ENCODE measurements at regions not wholly inside any gene's neighbourhood (a gene's known extent, or its start where the extent isn't known, plus 50 kb on each side); places are given as distances from the start of the nearest gene placed in this dataset.
"Not testable (repeated sequence)": the region's sequence is repeated elsewhere in the genome, so short reads cannot be mapped to it uniquely, and the experiment has no call there.

DNA sequence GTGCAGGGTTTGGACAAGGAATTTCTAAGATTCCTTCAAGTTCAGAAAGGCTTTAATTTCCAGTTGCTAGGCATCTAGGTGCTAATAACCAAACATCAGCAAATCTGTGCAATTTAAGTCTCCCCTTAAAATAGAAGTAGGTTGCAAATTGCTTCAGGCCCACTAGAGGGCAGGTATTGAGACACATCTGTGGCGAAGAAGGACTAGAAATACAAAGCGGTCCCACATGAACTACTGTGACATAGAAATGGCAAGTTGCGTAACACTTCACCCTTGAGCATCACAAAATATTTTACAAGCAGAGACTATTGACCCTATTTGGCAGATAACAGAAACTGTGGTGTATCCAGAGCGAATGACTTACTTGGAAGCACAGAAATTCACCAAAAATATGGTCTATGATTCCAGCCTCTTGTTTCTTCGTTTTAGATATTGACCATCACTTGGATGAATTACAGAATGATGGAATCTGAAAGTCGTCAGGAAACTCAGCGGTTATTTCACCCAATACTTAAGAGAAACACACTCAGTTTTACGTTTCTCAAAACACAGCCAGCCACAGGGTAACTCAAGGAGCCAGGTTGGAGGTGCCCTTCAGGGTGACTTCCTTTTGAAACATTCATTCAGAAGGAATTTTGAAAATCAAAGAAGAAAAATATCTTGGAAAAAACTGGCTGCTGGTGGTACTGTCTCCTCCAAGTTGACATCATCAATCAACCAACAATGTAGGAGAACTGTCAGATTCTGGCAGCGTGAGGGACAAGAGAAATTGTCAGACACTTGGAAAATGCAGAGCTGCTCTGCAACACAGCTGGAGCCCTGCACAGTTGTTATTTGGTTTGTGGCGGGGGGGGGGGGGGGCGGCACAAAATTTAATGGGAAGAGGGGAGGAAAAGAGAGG, 256.3 kb upstream of the MINDY3 start:
- DNase-seq (ENCODE audit: low read depth in 2 of 2), result peak; percentile 61 to 67

GRCh38 chr10:16117305-16117695, 257.0 kb upstream of the MINDY3 start:
- DNase-seq (ENCODE audit: low read depth in 2 of 2), result no peak

- no peak for DNase-seq (ENCODE audit: low read depth in 2 of 2)
Measured at GRCh38 chr10:16119445-16119844, 259.1 kb upstream of the MINDY3 start.

- no peak for DNase-seq (ENCODE audit: low read depth in 2 of 2)
Measured at GRCh38 chr10:16120563-16120962, 260.3 kb upstream of the MINDY3 start.

DNA sequence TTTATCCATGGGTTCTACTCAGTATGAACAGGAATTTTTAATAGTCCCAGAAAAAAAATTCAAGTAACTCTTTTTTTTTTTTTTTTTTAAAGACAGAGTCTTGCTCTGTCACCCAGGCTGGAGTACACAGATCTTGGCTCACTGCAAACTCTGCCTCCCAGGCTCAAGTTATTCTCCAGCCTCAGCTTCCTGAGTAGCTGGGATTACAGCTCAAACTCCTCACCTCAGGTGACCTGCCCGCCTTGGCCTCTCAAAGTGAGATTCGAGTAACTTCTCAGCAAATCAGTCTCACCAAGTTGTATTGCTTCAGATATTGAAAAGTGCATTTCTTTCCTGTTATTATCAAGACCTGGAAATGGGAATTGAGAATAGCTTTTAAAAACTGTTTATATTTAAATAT, 281.2 kb upstream of the MINDY3 start:
- no peak for DNase-seq (ENCODE audit: low read depth in 2 of 2)

DNA sequence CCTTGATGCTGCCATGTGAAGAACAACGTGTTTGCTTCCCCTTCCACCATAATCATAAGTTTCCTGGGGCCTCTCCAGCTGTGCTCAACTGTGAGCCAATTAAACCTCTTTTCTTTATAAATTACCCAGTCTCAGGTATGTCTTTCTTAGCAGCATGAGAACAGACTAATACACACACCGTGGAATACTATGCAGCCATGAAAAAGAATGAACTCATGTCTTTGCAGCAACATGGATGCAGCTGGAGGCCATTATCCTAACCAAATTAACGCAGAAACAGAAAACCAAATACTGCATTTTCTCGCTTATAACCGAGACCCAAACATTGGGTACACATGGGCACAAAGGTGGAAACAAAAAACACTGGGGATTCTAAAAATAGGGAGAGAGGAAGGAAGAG, 286.7 kb upstream of the MINDY3 start:
- DNase-seq (ENCODE audit: low read depth in 2 of 2), result no peak

- no peak for DNase-seq (ENCODE audit: low read depth in 2 of 2)
Measured at GRCh38 chr10:16155834-16156233, 281.0 kb upstream of the PTER start.

DNA sequence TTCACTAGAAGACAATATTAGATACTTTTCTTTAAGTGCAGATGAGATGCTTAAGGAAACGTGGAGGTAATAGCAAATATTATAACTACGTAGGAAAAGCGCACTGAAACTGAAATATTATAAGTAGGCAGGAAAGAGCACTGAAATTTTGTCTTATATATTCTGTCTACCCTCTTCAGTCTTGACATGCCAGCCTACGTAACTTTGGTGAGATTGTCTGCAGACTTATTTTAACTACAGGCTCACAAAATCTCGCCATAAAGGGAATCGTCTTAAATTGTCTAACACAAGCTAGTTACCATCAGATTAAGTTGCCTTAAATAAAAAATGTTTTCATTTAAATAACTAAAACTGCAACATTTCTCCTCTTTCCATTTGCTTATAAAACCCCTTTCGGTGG, 280.1 kb upstream of the PTER start:
- DNase-seq (ENCODE audit: low read depth in 2 of 2), result no peak

DNA sequence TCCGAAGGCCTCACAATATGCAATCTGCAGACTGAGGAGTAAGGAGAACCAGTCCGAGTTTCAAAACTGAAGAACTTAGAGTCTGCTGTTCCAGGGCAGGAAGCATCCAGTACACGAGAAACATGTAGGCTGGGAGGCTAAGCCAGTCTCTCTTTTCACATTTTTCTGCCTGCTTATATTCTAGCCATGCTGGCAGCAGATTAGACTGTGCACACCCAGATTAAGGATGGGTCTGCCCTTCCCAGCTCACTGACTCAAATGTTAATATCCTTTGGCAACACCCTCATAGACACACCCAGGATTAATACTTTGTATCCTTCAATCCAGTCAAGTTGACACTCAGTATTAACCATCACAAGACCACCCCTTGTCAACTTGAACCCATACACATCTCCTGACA, 271.7 kb upstream of the PTER start:
- not testable (repeated sequence) for DNase-seq (ENCODE audit: low read depth in 2 of 2)

- DNase-seq (ENCODE audit: low read depth in 2 of 2), result peak in 1 of 2 donors; percentile 1
Measured at GRCh38 chr10:16182144-16182543, 254.7 kb upstream of the PTER start.

DNA sequence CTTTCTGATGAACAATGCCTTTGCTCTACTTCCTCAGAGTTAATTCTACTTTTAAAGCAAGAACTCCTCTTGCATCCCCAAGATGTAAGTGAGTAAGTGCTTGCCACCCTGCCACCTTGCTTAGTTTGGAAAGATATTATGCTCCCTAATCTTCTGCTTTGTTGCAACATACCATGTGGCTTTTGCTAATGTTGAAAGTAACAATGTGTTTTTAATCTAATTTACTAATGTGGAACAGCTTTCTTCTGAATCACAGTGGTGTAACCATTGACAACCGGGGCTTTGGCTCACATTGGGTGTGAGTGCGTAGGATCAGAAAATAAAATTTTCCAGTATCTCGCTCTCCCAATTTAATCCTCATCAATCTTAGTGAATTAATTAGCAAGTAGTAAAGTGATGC, 254.1 kb upstream of the PTER start:
- no peak for DNase-seq (ENCODE audit: low read depth in 2 of 2)

DNA sequence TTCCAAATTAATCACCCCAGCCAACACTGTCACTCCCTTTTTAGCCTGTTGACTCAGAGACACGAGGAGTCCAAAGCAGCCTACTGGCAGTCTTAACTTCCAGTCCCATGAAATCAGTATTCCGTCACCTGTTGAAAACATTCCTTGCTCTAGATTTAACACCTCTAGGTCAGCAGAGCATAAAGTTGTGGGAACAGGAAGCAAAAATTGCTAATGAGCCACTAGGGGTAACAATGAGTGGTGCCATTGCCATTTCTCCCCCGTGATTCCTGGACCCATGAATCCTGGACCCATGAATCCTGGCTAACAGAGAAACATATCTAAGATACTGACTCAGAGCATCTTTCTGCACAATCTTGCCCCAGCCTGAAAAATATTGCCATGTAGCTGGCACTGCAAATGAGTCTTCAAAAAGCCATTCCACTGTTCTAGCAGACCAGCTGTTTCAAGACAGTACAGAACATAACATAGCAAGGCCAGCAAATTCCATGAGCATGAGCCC, 252.7 kb upstream of the PTER start:
- no peak for DNase-seq (ENCODE audit: low read depth in 2 of 2)

DNA sequence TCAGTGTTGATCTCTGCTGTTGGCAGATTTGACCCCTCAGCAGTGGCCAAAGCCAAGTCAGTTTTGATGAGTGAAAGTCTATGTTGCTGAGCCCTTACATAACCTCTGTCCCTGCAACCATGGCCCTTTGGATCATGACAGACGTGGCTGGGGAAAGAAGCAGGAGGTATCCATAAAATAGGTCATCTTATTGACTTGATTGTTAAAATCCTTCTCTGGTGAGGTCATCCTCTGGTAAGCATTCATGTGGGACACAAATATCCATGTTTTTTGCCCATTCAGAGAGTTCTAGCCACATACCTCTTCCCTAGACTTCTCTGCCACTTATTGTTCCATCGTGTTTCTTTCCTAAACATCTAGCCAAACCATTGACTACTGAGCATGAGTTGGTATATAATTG, 251.9 kb upstream of the PTER start:
- DNase-seq (ENCODE audit: low read depth in 2 of 2), result no peak

GRCh38 chr10:16186564-16186963, 250.2 kb upstream of the PTER start:
- DNase-seq (ENCODE audit: low read depth in 2 of 2), result no peak

GRCh38 chr10:16187161-16187560, 249.6 kb upstream of the PTER start:
- no peak for DNase-seq (ENCODE audit: low read depth in 2 of 2)

DNA sequence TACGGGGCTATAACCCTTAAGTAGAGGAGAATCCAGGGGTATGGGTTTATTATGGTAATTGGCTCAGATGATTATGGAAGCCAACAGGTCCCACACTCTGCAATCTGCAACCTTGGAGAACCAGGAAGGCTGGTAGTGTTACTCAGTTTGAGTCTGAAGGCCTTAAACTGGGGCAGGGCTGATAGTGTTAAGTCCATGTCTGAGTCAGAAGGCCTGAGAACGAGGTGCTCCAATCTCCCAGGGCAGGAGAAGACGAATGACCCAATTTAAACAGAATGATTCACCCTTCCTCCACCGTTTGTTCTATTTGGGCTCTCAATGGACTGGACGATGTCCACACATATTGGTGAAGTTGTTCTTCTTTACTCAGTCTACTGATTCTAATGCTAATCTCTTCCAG, 244.5 kb upstream of the PTER start:
- DNase-seq (ENCODE audit: low read depth in 2 of 2), result no peak

DNA sequence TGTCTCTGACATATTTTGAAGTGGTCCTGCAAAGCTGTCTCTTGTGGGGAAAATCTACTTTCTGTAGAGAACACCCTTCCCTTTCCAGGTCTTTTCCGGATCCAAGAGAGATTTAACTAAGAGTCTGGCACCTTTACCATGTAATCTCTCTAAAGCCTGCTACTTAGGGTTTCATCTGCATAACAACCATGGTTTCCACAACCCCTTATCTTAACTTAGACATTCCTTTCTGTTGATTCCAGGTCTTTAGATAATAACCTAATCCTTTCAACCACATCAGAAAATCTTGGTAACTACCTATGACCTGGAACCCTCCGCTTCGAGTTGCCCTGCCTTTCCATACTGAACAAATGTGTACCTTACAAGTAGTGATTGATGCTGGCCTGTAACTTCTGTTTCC, 243.6 kb upstream of the PTER start:
- DNase-seq (ENCODE audit: low read depth in 2 of 2), result no peak

- DNase-seq (ENCODE audit: low read depth in 2 of 2), result peak in 1 of 2 donors; percentile 1
Measured at GRCh38 chr10:16195178-16195769, 241.5 kb upstream of the PTER start.

DNA sequence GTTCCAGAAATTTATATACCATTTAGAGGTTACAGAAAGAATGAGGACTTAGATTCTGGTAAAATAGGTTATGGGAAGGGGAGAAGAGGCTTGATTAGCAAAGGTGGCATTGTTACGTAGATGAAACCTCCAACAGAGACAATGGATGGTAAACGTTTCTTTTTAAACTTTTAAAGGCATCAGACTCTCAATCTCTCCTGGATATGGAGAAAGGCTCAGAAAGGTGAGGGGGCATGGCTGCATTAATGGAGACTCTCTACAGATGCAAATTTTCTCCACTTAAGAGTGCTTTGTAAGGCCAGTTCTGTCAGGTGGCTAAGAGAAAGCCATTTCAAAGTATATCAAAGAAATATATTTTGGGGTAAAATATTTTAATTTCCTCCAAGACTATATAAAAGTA, 240.9 kb upstream of the PTER start:
- no peak for DNase-seq (ENCODE audit: low read depth in 2 of 2)

- no peak for DNase-seq (ENCODE audit: low read depth in 2 of 2)
Measured at GRCh38 chr10:16199216-16199615, 237.6 kb upstream of the PTER start.

DNA sequence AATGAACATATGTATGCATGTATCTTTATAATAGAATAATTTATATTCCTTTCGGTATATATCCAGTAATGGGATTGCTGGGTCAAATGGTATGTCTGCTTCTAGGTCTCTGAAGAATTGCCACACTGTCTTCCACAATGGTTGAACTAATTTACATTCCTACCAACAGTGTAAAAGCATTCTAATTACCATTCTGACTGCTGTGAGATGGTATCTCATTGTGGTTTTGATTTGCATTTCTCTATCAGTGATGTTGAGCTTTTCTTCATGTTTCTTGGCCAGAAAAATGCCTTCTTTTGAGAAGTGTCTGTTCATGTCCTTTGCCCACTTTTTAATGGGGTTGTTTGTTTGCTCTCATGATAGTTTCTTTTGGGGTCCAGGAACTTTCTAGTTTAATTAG, 213.2 kb upstream of the PTER start:
- DNase-seq (ENCODE audit: low read depth in 2 of 2), result not testable (repeated sequence)

- DNase-seq (ENCODE audit: low read depth in 2 of 2), result no peak
Measured at GRCh38 chr10:16227674-16228073, 209.1 kb upstream of the PTER start.

- DNase-seq (ENCODE audit: low read depth in 2 of 2), result no peak
Measured at GRCh38 chr10:16231176-16231575, 205.6 kb upstream of the PTER start.
